ENCODE measurements at regions not wholly inside any gene's neighbourhood (a gene's known extent, or its start where the extent isn't known, plus 50 kb on each side); places are given as distances from the start of the nearest gene placed in this dataset.

GRCh38 chr1:192005976-192006375, 152.3 kb upstream of the RGS18 start:
- no peak for DNase-seq

GRCh38 chr1:192008281-192008825, 149.9 kb upstream of the RGS18 start:
- DNase-seq, result no peak

- no peak for DNase-seq
Observed at GRCh38 chr1:192010406-192010805, 147.9 kb upstream of the RGS18 start.

GRCh38 chr1:192011525-192011924, 146.7 kb upstream of the RGS18 start:
- DNase-seq, result no peak

- DNase-seq, result no peak
Observed at GRCh38 chr1:192022827-192023226, 135.4 kb upstream of the RGS18 start.

- no peak for DNase-seq
Observed at GRCh38 chr1:192024881-192025280, 133.4 kb upstream of the RGS18 start.

GRCh38 chr1:192038567-192038966, 119.7 kb upstream of the RGS18 start:
- no peak for DNase-seq

- DNase-seq, result no peak
Observed at GRCh38 chr1:192045131-192045530, 113.1 kb upstream of the RGS18 start.

GRCh38 chr1:192053531-192053971, 104.7 kb upstream of the RGS18 start:
- no peak for DNase-seq

GRCh38 chr1:192057766-192058165, 100.5 kb upstream of the RGS18 start:
- no peak for DNase-seq

- DNase-seq, result no peak
Observed at GRCh38 chr1:192059407-192059806, 98.9 kb upstream of the RGS18 start.

GRCh38 chr1:192061556-192061955, 96.7 kb upstream of the RGS18 start:
- DNase-seq, result no peak

GRCh38 chr1:192065087-192065486, 93.2 kb upstream of the RGS18 start:
- no peak for DNase-seq

- no peak for DNase-seq
Observed at GRCh38 chr1:192066202-192066601, 92.1 kb upstream of the RGS18 start.

GRCh38 chr1:192067360-192067759, 90.9 kb upstream of the RGS18 start:
- DNase-seq, result no peak

GRCh38 chr1:192070213-192070612, 88.0 kb upstream of the RGS18 start:
- DNase-seq, result no peak

- no peak for DNase-seq
Observed at GRCh38 chr1:192080684-192081083, 77.6 kb upstream of the RGS18 start.

- DNase-seq, result no peak
Observed at GRCh38 chr1:192081359-192081758, 76.9 kb upstream of the RGS18 start.

- no peak for DNase-seq
Observed at GRCh38 chr1:192086644-192087043, 71.6 kb upstream of the RGS18 start.

GRCh38 chr1:192087334-192087733, 70.9 kb upstream of the RGS18 start:
- no peak for DNase-seq

- DNase-seq, result no peak
Observed at GRCh38 chr1:192088496-192088895, 69.8 kb upstream of the RGS18 start.

- DNase-seq, result no peak
Observed at GRCh38 chr1:192098001-192098400, 60.3 kb upstream of the RGS18 start.

- DNase-seq, result no peak
Observed at GRCh38 chr1:192099328-192099727, 58.9 kb upstream of the RGS18 start.

- no peak for DNase-seq
Observed at GRCh38 chr1:192100686-192101468, 57.4 kb upstream of the RGS18 start.

Measured in occipital lobe (tissue), 1 donor.